B cell (primary cell): ENCODE measurements at regions not wholly inside any gene's neighbourhood (a gene's known extent, or its start where the extent isn't known, plus 50 kb on each side); places are given as distances from the start of the nearest gene placed in this dataset.

Source experiments
- ATAC-seq: fragments of 200-7000 bp; cut with Tn5 transposase; one replicate; pipeline ENCODE4 v1.10.0; 2021; ENCODE audit warnings: low read depth, mild to moderate bottlenecking, moderate number of reproducible peaks, moderate library complexity
- CTCF ChIA-PET: fragments of 350-600 bp; sonication (Branson Sonifier 250); formaldehyde crosslinking; loops from one replicate; lab custom pipeline; 2021; ENCODE audit warnings: antibody characterized with exemption, inconsistent platforms; lab: Charles Lee
- POLR2A ChIA-PET: fragments of 350-600 bp; sonication (Branson Sonifier 250); formaldehyde crosslinking; loops from one replicate; lab custom pipeline; 2021; ENCODE audit warnings: antibody characterized with exemption; lab: Charles Lee
- DNase-seq: peaks from one replicate; pipeline ENCODE4 v3.0.0; 2013
- H2AFZ ChIP-seq: 2 replicates; pipeline ENCODE4 v1.6.1; 2012; ENCODE audit warnings: mild to moderate bottlenecking, low read depth, low read length; ENCODE audit not compliant: insufficient read depth, poor library complexity, severe bottlenecking
- H3K27ac ChIP-seq, 2 donors: 1 replicate in 1 of 2; 2 replicates in 1 of 2; pipeline ENCODE4 v1.5.1; 2012 to 2013; ENCODE audit warnings: low read length in 2 of 2, mild to moderate bottlenecking in 2 of 2, moderate library complexity in 1 of 2
- H3K27me3 ChIP-seq, 4 experiments: fragments of 200-600 bp in 1 of 4; sonication (generic) in 1 of 4; replicated peaks in 1 of 4; 1 replicate in 2 of 4; 2 replicates in 2 of 4; pipeline versions ENCODE4 v1.6.1 to v1.7.0; 2013 to 2016; ENCODE audit warnings: low read length in 3 of 4, mild to moderate bottlenecking in 2 of 4, mixed read lengths in 1 of 4, moderate library complexity in 1 of 4; ENCODE audit not compliant: insufficient read depth in 4 of 4, control insufficient read depth in 3 of 4; ENCODE audit errors: control extremely low read depth in 1 of 4
- H3K36me3 ChIP-seq, 2 experiments: replicated peaks in 1 of 2; 1 replicate in 1 of 2; 2 replicates in 1 of 2; pipeline versions ENCODE4 v1.6.1 to v1.7.1; 2013; ENCODE audit warnings: low read length in 1 of 2; ENCODE audit not compliant: insufficient read depth in 2 of 2, control insufficient read depth in 1 of 2; ENCODE audit errors: control extremely low read depth in 1 of 2, extremely low read depth in 1 of 2
- H3K4me1 ChIP-seq, 2 donors: fragments of 200-600 bp in 1 of 2; sonication (generic) in 1 of 2; 1 replicate in 1 of 2; 2 replicates in 1 of 2; pipeline versions ENCODE4 v1.5.1 to v1.6.1; 2013 to 2017; ENCODE audit warnings: low read length in 2 of 2; ENCODE audit not compliant: control insufficient read depth in 2 of 2, insufficient read depth in 2 of 2
- H3K4me2 ChIP-seq: replicated peaks from 2 replicates; pipeline ENCODE3; 2012; ENCODE audit warnings: mild to moderate bottlenecking, low read depth, low read length; ENCODE audit not compliant: poor library complexity, severe bottlenecking
- H3K4me3 ChIP-seq, 5 experiments: fragments of 200-600 bp in 1 of 5; sonication (generic) in 1 of 5; 1 replicate in 3 of 5; 2 replicates in 2 of 5; pipeline versions ENCODE4 v1.5.1 to v1.7.0; 2011 to 2016; ENCODE audit warnings: low read length in 4 of 5, mild to moderate bottlenecking in 4 of 5, low read depth in 2 of 5, control low read depth in 1 of 5, moderate library complexity in 1 of 5; ENCODE audit not compliant: insufficient read depth in 1 of 5; ENCODE audit errors: control extremely low read depth in 1 of 5, extremely low read depth in 1 of 5
- H3K79me2 ChIP-seq: fragments of 200-600 bp; sonication (generic); one replicate; pipeline ENCODE4 v1.6.0; 2016; ENCODE audit warnings: low read length; ENCODE audit not compliant: control insufficient read depth, insufficient read depth
- H3K9ac ChIP-seq: fragments of 200-600 bp; sonication (generic); 2 replicates; pipeline ENCODE4 v1.6.1; 2017; ENCODE audit warnings: mild to moderate bottlenecking, low read length, moderate library complexity
- H3K9me3 ChIP-seq, 3 donors: one replicate each; pipeline versions ENCODE4 v1.6.1 to v1.7.1; 2013; ENCODE audit warnings: low read length in 2 of 3; ENCODE audit not compliant: control insufficient read depth in 2 of 3, insufficient read depth in 1 of 3; ENCODE audit errors: control extremely low read depth in 1 of 3
- H4K20me1 ChIP-seq: 2 replicates; pipeline ENCODE4 v1.6.0; 2012; ENCODE audit warnings: mild to moderate bottlenecking, low read length; ENCODE audit not compliant: insufficient read depth, control insufficient read depth, poor library complexity, severe bottlenecking
- H3K27ac Mint-ChIP-seq: one replicate; pipeline ENCODE4 v1.8.0; 2021; ENCODE audit warnings: mixed read lengths
- H3K27me3 Mint-ChIP-seq: one replicate; pipeline ENCODE4 v1.8.0; 2021; ENCODE audit warnings: mixed read lengths
- H3K4me1 Mint-ChIP-seq: one replicate; pipeline ENCODE4 v1.8.0; 2021; ENCODE audit warnings: mixed read lengths
- H3K4me3 Mint-ChIP-seq: one replicate; pipeline ENCODE4 v1.8.0; 2021; ENCODE audit warnings: mixed read lengths
- H3K9me3 Mint-ChIP-seq: one replicate; pipeline ENCODE4 v1.8.0; 2022; ENCODE audit warnings: mixed read lengths; ENCODE audit not compliant: insufficient read depth
- EZH2 ChIP-seq: IDR thresholded peaks from 2 replicates; pipeline ENCODE4 v1.6.1; 2012; ENCODE audit warnings: borderline replicate concordance, low read depth, mild to moderate bottlenecking, moderate library complexity, low read length; ENCODE audit not compliant: insufficient read depth, poor library complexity, severe bottlenecking
- WGBS: methylation state at CpG from one replicate; pipeline ENCODE4 v1.1.5; 2013; ENCODE audit warnings: missing lambda C conversion rate; ENCODE audit not compliant: insufficient coverage; 5-methylcytosine and 5-hydroxymethylcytosine counted together
- intact Hi-C: fragments of 100-400 bp; cut with micrococcal nuclease; formaldehyde crosslinking; loops from one replicate; pipeline ENCODE4 v1.10.0; 2022
- TF ChIP-seq, protein P1 (sequence below): fragments of 200-600 bp; IDR thresholded peaks from one replicate; pipeline ENCODE4 v1.8.0; 2022; ENCODE audit warnings: antibody characterized with exemption, mild to moderate bottlenecking

GRCh38 chr18:55038162-55038561, 78.9 kb upstream of the CCDC68 start:
- Histone ChIP-seq H3K36me3 (no peaks in the 10 kb centered on the region), H3K9ac (no peak overlapping the region), H2AFZ (no peak overlapping the region), H3K4me3 (no peak overlapping the region), H3K79me2 (no peaks in the 10 kb centered on the region), H3K27ac (no peak overlapping the region), H3K9me3 (no peaks in the 10 kb centered on the region), H3K4me2 (no peak overlapping the region), H3K27me3 (no peaks in the 10 kb centered on the region), H3K4me1 (no peaks in the 10 kb centered on the region), H4K20me1 (no peaks in the 10 kb centered on the region)
- WGBS: 100% methylated on average over 1 of the region's 1 CpG
- H3K4me3 Mint-ChIP-seq: no peak overlapping the region
- ATAC-seq (no peak), DNase-seq (no peak)
- intact Hi-C loops: no loop called here
- H3K27ac Mint-ChIP-seq: no peak overlapping the region
- H3K4me1 Mint-ChIP-seq: no peaks in the 10 kb centered on the region
- ChIA-PET POLR2A (no interaction called here), CTCF (no interaction called here)
- no peaks in the 10 kb centered on the region for H3K9me3 Mint-ChIP-seq
- no peaks in the 10 kb centered on the region for H3K27me3 Mint-ChIP-seq
- no peak for TF ChIP-seq EZH2

DNA sequence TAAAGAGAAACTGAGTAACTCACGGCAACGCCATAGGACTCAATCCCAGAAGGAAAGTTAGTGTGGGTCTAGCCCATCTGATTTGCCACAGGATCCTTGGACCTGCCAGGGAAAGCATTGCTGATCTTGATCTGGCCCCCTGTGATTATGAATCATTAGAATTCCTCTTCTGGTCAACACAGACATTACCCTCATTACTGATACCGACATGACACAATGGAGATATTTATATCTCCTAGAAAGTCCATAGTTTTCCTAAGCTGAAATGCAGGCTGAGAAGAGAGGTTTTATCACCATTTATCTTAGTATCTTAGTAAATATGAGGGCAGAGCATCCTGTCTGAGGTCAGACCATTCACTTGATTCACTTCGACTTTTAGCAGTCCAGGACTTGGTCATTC, 75.5 kb upstream of the CCDC68 start:
- no peak overlapping the region for H3K27ac Mint-ChIP-seq
- peaks cover 2% of the 10 kb centered on the region for H3K4me1 Mint-ChIP-seq
- TF ChIP-seq, protein P1, sequence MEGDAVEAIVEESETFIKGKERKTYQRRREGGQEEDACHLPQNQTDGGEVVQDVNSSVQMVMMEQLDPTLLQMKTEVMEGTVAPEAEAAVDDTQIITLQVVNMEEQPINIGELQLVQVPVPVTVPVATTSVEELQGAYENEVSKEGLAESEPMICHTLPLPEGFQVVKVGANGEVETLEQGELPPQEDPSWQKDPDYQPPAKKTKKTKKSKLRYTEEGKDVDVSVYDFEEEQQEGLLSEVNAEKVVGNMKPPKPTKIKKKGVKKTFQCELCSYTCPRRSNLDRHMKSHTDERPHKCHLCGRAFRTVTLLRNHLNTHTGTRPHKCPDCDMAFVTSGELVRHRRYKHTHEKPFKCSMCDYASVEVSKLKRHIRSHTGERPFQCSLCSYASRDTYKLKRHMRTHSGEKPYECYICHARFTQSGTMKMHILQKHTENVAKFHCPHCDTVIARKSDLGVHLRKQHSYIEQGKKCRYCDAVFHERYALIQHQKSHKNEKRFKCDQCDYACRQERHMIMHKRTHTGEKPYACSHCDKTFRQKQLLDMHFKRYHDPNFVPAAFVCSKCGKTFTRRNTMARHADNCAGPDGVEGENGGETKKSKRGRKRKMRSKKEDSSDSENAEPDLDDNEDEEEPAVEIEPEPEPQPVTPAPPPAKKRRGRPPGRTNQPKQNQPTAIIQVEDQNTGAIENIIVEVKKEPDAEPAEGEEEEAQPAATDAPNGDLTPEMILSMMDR: no peak
- TF ChIP-seq EZH2: no peak
- Histone ChIP-seq H3K9ac (no peak overlapping the region), H3K27ac (no peak overlapping the region), H3K79me2 (no peaks in the 10 kb centered on the region), H3K36me3 (no peaks in the 10 kb centered on the region), H3K4me3 (no peak overlapping the region), H4K20me1 (no peaks in the 10 kb centered on the region), H3K9me3 (no peaks in the 10 kb centered on the region), H3K27me3 (no peaks in the 10 kb centered on the region), H3K4me2 (no peak overlapping the region), H2AFZ (no peak overlapping the region), H3K4me1 (no peaks in the 10 kb centered on the region)
- ATAC-seq: no peak
- DNase-seq: no peak
- ChIA-PET CTCF (no interaction called here), POLR2A (no interaction called here)
- WGBS: 93% methylated on average over 2 of the region's 4 CpGs
- intact Hi-C loops: no loop called here
- H3K27me3 Mint-ChIP-seq: no peaks in the 10 kb centered on the region
- H3K9me3 Mint-ChIP-seq: no peaks in the 10 kb centered on the region
- H3K4me3 Mint-ChIP-seq: no peak overlapping the region
